ENCODE measurements at regions not wholly inside any gene's neighbourhood (a gene's known extent, or its start where the extent isn't known, plus 50 kb on each side); places are given as distances from the start of the nearest gene placed in this dataset.

GRCh38 chr5:107263387-107264018 lies 407.2 kb downstream of the EFNA5 start:
- no peak for DNase-seq

- no peak for DNase-seq
Measured at GRCh38 chr5:107257885-107258520, 412.7 kb downstream of the EFNA5 start.

DNA sequence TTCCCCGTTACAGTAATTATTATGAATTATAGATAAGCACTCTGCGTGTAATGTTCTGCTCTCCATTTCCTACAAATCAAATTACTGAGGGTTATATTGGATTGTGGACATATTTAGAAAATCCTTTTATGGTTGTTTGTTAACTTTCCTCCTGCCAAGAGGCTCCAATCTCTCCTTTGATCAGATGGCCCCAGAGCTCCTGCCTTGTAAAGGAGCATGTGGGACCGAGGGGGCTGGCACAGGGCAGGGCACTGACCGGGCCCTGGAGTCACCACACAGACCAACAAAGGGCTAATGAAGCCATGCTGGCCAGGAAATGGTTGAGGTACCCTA lies 415.9 kb downstream of the EFNA5 start:
- no peak for DNase-seq

GRCh38 chr5:107254214-107254901 lies 416.4 kb downstream of the EFNA5 start:
- no peak for DNase-seq

- no peak for DNase-seq
Measured at GRCh38 chr5:107253246-107253645, 417.5 kb downstream of the EFNA5 start.

GRCh38 chr5:107251151-107251550 lies 419.6 kb downstream of the EFNA5 start:
- no peak for DNase-seq

DNA sequence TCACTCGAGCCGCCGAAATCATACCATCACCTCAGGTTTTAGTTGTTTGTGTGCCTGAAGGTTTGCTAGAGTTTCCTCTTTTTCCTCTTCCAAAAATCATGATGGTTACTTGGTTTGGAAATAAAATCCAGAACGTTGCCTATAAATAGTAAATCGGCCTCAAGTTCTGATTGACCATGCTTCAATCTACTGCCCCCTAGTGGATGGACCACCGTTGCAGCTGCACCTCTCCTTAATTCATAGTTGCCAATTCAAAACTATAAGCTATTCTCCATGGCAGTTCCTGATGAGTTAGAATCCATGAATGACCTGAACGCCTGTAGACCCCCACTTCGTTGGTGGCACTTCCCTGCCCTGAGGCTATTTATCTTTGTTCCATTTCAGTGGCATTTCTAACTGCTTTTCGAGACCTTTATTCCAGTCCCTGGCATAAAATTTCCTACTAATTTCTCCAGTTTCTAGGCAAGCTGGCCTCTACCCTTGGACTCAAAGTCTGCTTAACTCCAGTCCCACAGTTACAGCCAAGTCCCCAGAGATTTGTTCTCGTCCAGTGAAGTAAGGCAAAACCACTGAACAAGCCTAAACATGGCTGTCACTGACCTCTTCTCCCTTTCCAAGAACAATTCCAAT lies 422.6 kb downstream of the EFNA5 start:
- DNase-seq, result peak; percentile 1

DNA sequence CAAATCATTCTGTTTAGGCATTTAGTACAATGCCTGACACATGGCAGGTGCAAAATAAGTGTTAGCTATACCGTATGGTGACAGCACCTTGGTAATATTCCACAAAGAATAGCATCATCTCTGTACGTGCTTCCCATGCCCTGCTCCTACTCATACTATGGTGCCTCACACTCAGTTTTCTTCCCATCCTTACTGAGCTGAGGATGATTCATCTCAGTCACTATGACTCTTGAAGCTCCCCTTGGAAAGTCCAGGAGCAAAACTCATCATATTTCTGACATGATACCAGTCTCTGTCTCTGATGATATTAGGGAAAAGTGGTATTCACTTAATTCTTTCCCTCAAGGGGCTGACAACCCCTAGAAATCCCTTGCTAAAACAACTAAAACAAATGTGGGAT lies 423.3 kb downstream of the EFNA5 start:
- DNase-seq, result no peak

GRCh38 chr5:107243220-107243579 lies 427.5 kb downstream of the EFNA5 start:
- no peak for DNase-seq

- no peak for DNase-seq
Measured at GRCh38 chr5:107242411-107243219, 428.1 kb downstream of the EFNA5 start.

GRCh38 chr5:107241841-107242240 lies 428.9 kb downstream of the EFNA5 start:
- no peak for DNase-seq

DNA sequence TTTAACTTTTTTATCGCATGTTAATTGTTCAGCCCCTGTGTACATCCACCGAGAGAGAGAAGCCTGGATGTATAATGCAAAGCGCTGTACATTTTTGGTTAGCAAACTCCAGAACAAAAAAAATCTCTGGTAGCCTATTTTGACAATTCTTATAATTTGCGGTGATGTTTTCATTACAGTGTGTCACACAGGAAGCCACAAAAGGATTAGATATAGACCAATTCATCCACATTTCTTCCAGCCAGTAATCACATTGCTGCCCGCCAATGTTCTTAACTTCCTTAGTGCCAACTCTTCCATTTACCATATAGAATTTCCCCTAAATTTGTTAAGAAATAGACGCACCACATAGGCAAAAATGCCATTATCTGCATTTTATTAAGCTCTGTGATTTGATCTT lies 435.6 kb downstream of the EFNA5 start:
- no peak for DNase-seq

DNA sequence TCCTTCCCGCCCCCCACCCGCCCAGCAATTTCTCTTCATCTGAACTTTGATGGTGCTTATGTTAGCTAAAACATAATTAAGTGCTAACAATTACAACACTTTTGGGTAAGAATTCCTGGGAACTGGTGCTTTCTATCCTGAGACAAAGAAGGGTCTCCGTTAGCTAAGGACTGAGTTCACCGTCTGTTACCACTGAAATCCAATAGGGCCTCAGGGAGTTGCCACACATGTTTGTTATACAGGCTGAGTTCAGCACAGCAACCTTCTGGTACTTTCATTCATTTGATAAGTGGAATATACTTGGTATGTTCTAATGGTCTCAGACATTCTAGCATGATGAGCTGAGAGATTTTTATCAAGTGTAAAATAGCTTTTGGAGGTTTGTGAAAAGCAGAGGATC lies 437.9 kb downstream of the EFNA5 start:
- no peak for DNase-seq

- DNase-seq, result no peak
Measured at GRCh38 chr5:107232293-107232692, 438.4 kb downstream of the EFNA5 start.

DNA sequence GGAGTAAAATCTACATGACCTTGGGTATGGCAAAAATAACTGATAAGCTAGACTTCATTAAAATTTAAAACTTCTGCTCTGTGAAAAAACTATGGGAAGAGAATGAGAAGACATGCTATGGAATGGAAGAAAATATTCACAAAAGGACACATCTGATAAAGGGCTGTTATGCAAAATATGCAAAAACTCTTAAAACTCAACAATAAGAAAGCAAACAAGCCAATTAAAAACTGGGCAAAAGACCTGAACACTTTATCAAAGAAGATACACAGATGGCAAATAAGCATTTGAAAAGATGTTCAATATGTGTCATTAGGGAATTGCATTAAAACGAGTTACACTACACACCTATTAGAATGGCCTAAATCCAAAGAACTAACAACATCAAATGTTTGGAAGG lies 439.5 kb downstream of the EFNA5 start:
- DNase-seq, result no peak

GRCh38 chr5:107230367-107230766 lies 440.4 kb downstream of the EFNA5 start:
- no peak for DNase-seq

- DNase-seq, result no peak
Measured at GRCh38 chr5:107228226-107228625, 442.5 kb downstream of the EFNA5 start.

DNA sequence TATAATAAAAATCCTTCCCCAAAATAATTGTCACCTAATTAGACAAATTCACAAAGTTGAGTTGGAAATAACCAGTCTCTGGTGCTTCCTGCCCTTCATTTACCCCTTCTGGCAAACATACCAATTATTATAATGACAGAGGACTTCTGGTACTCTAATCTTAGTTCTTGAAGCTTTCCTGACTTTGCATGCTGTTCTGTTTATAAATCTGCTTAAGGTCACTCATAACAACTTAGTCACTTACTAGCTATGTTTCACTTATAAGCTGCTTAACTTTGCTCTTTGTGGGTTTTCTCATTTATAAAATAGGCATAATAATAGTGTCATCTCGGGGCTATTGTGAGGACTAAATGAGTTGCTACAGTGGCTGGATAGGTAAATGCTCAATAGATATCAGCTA lies 446.5 kb downstream of the EFNA5 start:
- DNase-seq, result no peak

GRCh38 chr5:107223066-107223465 lies 447.7 kb downstream of the EFNA5 start:
- DNase-seq, result no peak

DNA sequence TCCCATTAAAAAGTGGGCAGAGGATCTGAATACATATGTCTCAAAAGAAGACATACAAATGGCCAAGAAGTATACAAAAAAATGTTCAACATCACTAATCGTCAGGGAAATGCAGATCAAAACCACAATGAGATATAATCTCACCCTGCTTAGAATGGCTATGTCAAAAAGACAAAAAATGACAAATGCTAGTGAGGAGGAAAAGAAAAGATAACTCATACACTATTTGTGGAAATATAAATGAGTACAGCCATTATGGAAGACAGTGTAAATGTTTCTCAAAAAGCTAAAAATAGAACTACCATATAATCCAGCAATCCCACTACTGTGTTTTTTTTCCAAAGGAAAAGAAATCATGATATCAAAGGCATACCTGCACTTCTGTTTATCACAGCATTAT lies 450.7 kb downstream of the EFNA5 start:
- DNase-seq, result no peak

- no peak for DNase-seq
Measured at GRCh38 chr5:107218457-107219193, 452.1 kb downstream of the EFNA5 start.

DNA sequence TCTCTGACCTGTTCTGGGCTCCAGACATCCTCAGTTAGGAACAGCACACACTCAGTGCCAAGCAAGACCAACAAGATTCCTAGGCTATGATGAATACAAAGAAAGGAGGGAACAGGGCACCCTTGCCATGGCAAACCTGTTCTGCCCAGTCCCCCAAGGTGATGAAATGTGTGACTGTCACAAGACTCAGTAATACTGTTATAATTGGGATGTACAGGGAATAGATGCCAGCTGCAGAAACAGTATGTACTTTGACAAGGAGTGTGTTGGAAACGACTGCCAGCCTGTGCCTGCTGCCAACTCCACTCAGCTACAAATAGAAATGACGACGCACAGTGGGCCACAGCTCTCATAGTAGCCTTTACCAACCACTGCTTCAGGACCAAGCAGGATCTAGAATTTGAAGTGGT lies 453.0 kb downstream of the EFNA5 start:
- no peak for DNase-seq

DNA sequence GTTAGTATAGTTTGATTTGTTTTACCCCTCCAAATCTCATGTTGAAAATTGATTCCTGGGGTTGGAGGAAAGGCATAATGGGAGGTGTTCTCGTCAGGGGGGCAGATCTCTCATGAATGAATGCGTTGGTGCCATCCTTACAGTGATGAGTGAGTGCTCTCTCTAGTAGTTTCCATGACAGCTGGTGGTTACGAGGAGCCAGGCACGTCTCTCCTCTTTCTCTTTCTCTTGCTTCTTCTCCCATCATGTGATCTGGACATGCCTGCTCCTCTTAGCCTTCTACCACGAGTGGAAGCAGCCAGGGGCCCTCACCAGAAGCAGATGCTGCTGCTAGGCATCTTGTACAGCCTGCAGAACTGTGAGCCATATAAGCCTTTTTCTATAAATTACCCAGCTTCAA lies 454.1 kb downstream of the EFNA5 start:
- DNase-seq, result no peak

Data from GDM1 (cell line).